ENCODE measurements at regions not wholly inside any gene's neighbourhood (a gene's known extent, or its start where the extent isn't known, plus 50 kb on each side); places are given as distances from the start of the nearest gene placed in this dataset.
"Not testable (repeated sequence)": the region's sequence is repeated elsewhere in the genome, so short reads cannot be mapped to it uniquely, and the experiment has no call there.

GRCh38 chr9:113705306-113705927 is 170.7 kb upstream of the ZNF618 start:
- DNase-seq = no peak

GRCh38 chr9:113705928-113706519 is 170.1 kb upstream of the ZNF618 start:
- DNase-seq = no peak

- DNase-seq = no peak
Observed at GRCh38 chr9:113707953-113708695, 168.0 kb upstream of the ZNF618 start.

GRCh38 chr9:113708821-113709713 is 167.0 kb upstream of the ZNF618 start:
- no peak for DNase-seq

- no peak for DNase-seq
Observed at GRCh38 chr9:113709721-113710120, 166.4 kb upstream of the ZNF618 start.

- no peak for DNase-seq
Observed at GRCh38 chr9:113711251-113711650, 164.9 kb upstream of the ZNF618 start.

GRCh38 chr9:113712053-113712452 is 164.1 kb upstream of the ZNF618 start:
- DNase-seq = no peak

GRCh38 chr9:113715086-113715485 is 161.0 kb upstream of the ZNF618 start:
- DNase-seq = no peak

- DNase-seq = no peak
Observed at GRCh38 chr9:113719919-113720318, 156.2 kb upstream of the ZNF618 start.

- DNase-seq = no peak
Observed at GRCh38 chr9:113720495-113720894, 155.6 kb upstream of the ZNF618 start.

GRCh38 chr9:113721856-113722255 is 154.3 kb upstream of the ZNF618 start:
- no peak for DNase-seq

- no peak for DNase-seq
Observed at GRCh38 chr9:113724202-113724601, 151.9 kb upstream of the ZNF618 start.

- DNase-seq = no peak
Observed at GRCh38 chr9:113728989-113729388, 147.1 kb upstream of the ZNF618 start.

GRCh38 chr9:113734826-113735225 is 141.3 kb upstream of the ZNF618 start:
- DNase-seq = no peak

- no peak for DNase-seq
Observed at GRCh38 chr9:113737517-113738271, 138.4 kb upstream of the ZNF618 start.

GRCh38 chr9:113738496-113738892 is 137.6 kb upstream of the ZNF618 start:
- no peak for DNase-seq

- no peak for DNase-seq
Observed at GRCh38 chr9:113738893-113739604, 137.1 kb upstream of the ZNF618 start.

GRCh38 chr9:113739605-113740507 is 136.3 kb upstream of the ZNF618 start:
- DNase-seq = not testable (repeated sequence)

- DNase-seq = not testable (repeated sequence)
Observed at GRCh38 chr9:113740508-113741500, 135.3 kb upstream of the ZNF618 start.

Measured in CD4-positive, alpha-beta T cell treated with Interferon gamma for 1 hour (primary cell).